ENCODE measurements at regions not wholly inside any gene's neighbourhood (a gene's known extent, or its start where the extent isn't known, plus 50 kb on each side); places are given as distances from the start of the nearest gene placed in this dataset.

GRCh38 chr9:16258191-16258590, 612.3 kb downstream of the BNC2 start:
- Histone ChIP-seq H3K9me3 (ENCODE audit: control insufficient read depth, low read length) (no peaks in the 10 kb centered on the region), H3K27ac (ENCODE audit: low read depth, low read length, severe bottlenecking) (no peak overlapping the region), H3K36me3 (ENCODE audit: control insufficient read depth, insufficient read depth, low read length) (no peaks in the 10 kb centered on the region), H3K4me1 (ENCODE audit: control insufficient read depth, insufficient read depth, low read length, poor library complexity, severe bottlenecking) (peaks cover 8% of the 10 kb centered on the region), H3K4me3 (ENCODE audit: extremely low read depth, insufficient read depth, low read length, poor library complexity, severe bottlenecking) (no peak overlapping the region)
- 93 to 97% methylated on average over 10 to 12 of the region's 12 CpGs for WGBS, 2 experiments (ENCODE audit: insufficient coverage in 2 of 2)

GRCh38 chr9:16258708-16259107, 611.8 kb downstream of the BNC2 start:
- Histone ChIP-seq H3K27ac (ENCODE audit: low read depth, low read length, severe bottlenecking) (no peak overlapping the region), H3K4me1 (ENCODE audit: control insufficient read depth, insufficient read depth, low read length, poor library complexity, severe bottlenecking) (peaks cover 8% of the 10 kb centered on the region), H3K36me3 (ENCODE audit: control insufficient read depth, insufficient read depth, low read length) (no peaks in the 10 kb centered on the region), H3K9me3 (ENCODE audit: control insufficient read depth, low read length) (no peaks in the 10 kb centered on the region), H3K4me3 (ENCODE audit: extremely low read depth, insufficient read depth, low read length, poor library complexity, severe bottlenecking) (no peak overlapping the region)
- WGBS, 2 experiments (ENCODE audit: insufficient coverage in 2 of 2), result 93 to 100% methylated on average over 3 to 5 of the region's 8 CpGs

- Histone ChIP-seq H3K9me3 (ENCODE audit: control insufficient read depth, low read length) (no peaks in the 10 kb centered on the region), H3K27ac (ENCODE audit: low read depth, low read length, severe bottlenecking) (no peak overlapping the region)
- WGBS, 2 experiments (ENCODE audit: insufficient coverage in 2 of 2), result 69 to 74% methylated on average over 7 to 11 of the region's 14 CpGs
Observed at GRCh38 chr9:16262477-16263261, 607.8 kb downstream of the BNC2 start.

GRCh38 chr9:16265688-16266087, 604.8 kb downstream of the BNC2 start:
- no peak overlapping the region for H3K4me3 ChIP-seq (ENCODE audit: extremely low read depth, insufficient read depth, low read length, poor library complexity, severe bottlenecking)
- WGBS, 2 experiments (ENCODE audit: insufficient coverage in 2 of 2), result 94 to 100% methylated on average over 4 of the region's 5 CpGs
- H3K27ac ChIP-seq (ENCODE audit: low read depth, low read length, severe bottlenecking), result no peak overlapping the region
- no peaks in the 10 kb centered on the region for H3K36me3 ChIP-seq (ENCODE audit: control insufficient read depth, insufficient read depth, low read length)
- H3K9me3 ChIP-seq (ENCODE audit: control insufficient read depth, low read length), result no peaks in the 10 kb centered on the region
- peaks cover 8% of the 10 kb centered on the region for H3K4me1 ChIP-seq (ENCODE audit: control insufficient read depth, insufficient read depth, low read length, poor library complexity, severe bottlenecking)

More at GRCh38 chr9:16262477-16263261, 607.8 kb downstream of the BNC2 start:
- Histone ChIP-seq H3K4me3 (ENCODE audit: extremely low read depth, insufficient read depth, low read length, poor library complexity, severe bottlenecking) (no peak overlapping the region), H3K36me3 (ENCODE audit: control insufficient read depth, insufficient read depth, low read length) (no peaks in the 10 kb centered on the region), H3K4me1 (ENCODE audit: control insufficient read depth, insufficient read depth, low read length, poor library complexity, severe bottlenecking) (peaks cover 8% of the 10 kb centered on the region)

- H3K36me3 ChIP-seq (ENCODE audit: control insufficient read depth, insufficient read depth, low read length), result no peaks in the 10 kb centered on the region
- no peak overlapping the region for H3K4me3 ChIP-seq (ENCODE audit: extremely low read depth, insufficient read depth, low read length, poor library complexity, severe bottlenecking)
- 94 to 95% methylated on average over 6 to 7 of the region's 9 CpGs for WGBS, 2 experiments (ENCODE audit: insufficient coverage in 2 of 2)
- no peak overlapping the region for H3K27ac ChIP-seq (ENCODE audit: low read depth, low read length, severe bottlenecking)
- no peaks in the 10 kb centered on the region for H3K9me3 ChIP-seq (ENCODE audit: control insufficient read depth, low read length)
- peaks cover 8% of the 10 kb centered on the region for H3K4me1 ChIP-seq (ENCODE audit: control insufficient read depth, insufficient read depth, low read length, poor library complexity, severe bottlenecking)
Observed at GRCh38 chr9:16266648-16267276, 603.7 kb downstream of the BNC2 start.

- Histone ChIP-seq H3K9me3 (ENCODE audit: control insufficient read depth, low read length) (no peaks in the 10 kb centered on the region), H3K4me3 (ENCODE audit: extremely low read depth, insufficient read depth, low read length, poor library complexity, severe bottlenecking) (no peak overlapping the region), H3K4me1 (ENCODE audit: control insufficient read depth, insufficient read depth, low read length, poor library complexity, severe bottlenecking) (peaks cover 2% of the 10 kb centered on the region), H3K36me3 (ENCODE audit: control insufficient read depth, insufficient read depth, low read length) (no peaks in the 10 kb centered on the region), H3K27ac (ENCODE audit: low read depth, low read length, severe bottlenecking) (no peak overlapping the region)
- 98% methylated on average over 4 to 7 of the region's 10 CpGs for WGBS, 2 experiments (ENCODE audit: insufficient coverage in 2 of 2)
Observed at GRCh38 chr9:16267281-16268066, 603.0 kb downstream of the BNC2 start.

- 97 to 99% methylated on average over 11 of the region's 15 CpGs for WGBS, 2 experiments (ENCODE audit: insufficient coverage in 2 of 2)
- Histone ChIP-seq H3K4me1 (ENCODE audit: control insufficient read depth, insufficient read depth, low read length, poor library complexity, severe bottlenecking) (no peaks in the 10 kb centered on the region), H3K9me3 (ENCODE audit: control insufficient read depth, low read length) (no peaks in the 10 kb centered on the region), H3K4me3 (ENCODE audit: extremely low read depth, insufficient read depth, low read length, poor library complexity, severe bottlenecking) (no peak overlapping the region), H3K36me3 (ENCODE audit: control insufficient read depth, insufficient read depth, low read length) (no peaks in the 10 kb centered on the region), H3K27ac (ENCODE audit: low read depth, low read length, severe bottlenecking) (no peak overlapping the region)
Observed at GRCh38 chr9:16268067-16268881, 602.2 kb downstream of the BNC2 start.

GRCh38 chr9:16271967-16272366, 598.5 kb downstream of the BNC2 start:
- H3K4me3 ChIP-seq (ENCODE audit: extremely low read depth, insufficient read depth, low read length, poor library complexity, severe bottlenecking), result no peak overlapping the region
- no peak overlapping the region for H3K27ac ChIP-seq (ENCODE audit: low read depth, low read length, severe bottlenecking)
- no peaks in the 10 kb centered on the region for H3K9me3 ChIP-seq (ENCODE audit: control insufficient read depth, low read length)
- 80 to 91% methylated on average over 8 to 9 of the region's 9 CpGs for WGBS, 2 experiments (ENCODE audit: insufficient coverage in 2 of 2)
- no peaks in the 10 kb centered on the region for H3K4me1 ChIP-seq (ENCODE audit: control insufficient read depth, insufficient read depth, low read length, poor library complexity, severe bottlenecking)
- no peaks in the 10 kb centered on the region for H3K36me3 ChIP-seq (ENCODE audit: control insufficient read depth, insufficient read depth, low read length)

- no peak overlapping the region for H3K27ac ChIP-seq (ENCODE audit: low read depth, low read length, severe bottlenecking)
- H3K9me3 ChIP-seq (ENCODE audit: control insufficient read depth, low read length), result no peaks in the 10 kb centered on the region
- no peak overlapping the region for H3K4me3 ChIP-seq (ENCODE audit: extremely low read depth, insufficient read depth, low read length, poor library complexity, severe bottlenecking)
- no peaks in the 10 kb centered on the region for H3K4me1 ChIP-seq (ENCODE audit: control insufficient read depth, insufficient read depth, low read length, poor library complexity, severe bottlenecking)
- 91 to 97% methylated on average over 6 of the region's 8 CpGs for WGBS, 2 experiments (ENCODE audit: insufficient coverage in 2 of 2)
- H3K36me3 ChIP-seq (ENCODE audit: control insufficient read depth, insufficient read depth, low read length), result no peaks in the 10 kb centered on the region
Observed at GRCh38 chr9:16272776-16273175, 597.7 kb downstream of the BNC2 start.
